A673 (cell line): ENCODE measurements at regions not wholly inside any gene's neighbourhood (a gene's known extent, or its start where the extent isn't known, plus 50 kb on each side); places are given as distances from the start of the nearest gene placed in this dataset.

ENCODE experiments used
- BruUV-seq: library from RNA; stranded (reverse); fragments of 400-500 nt; replicated peaks from 2 replicates; lab custom pipeline; 2021; lab: Mats Ljungman, UMichigan
- CTCF ChIA-PET: fragments of 300-600 bp; sonication (Branson Sonifier 250); formaldehyde crosslinking; loops from one replicate; lab custom pipeline; 2022; ENCODE audit warnings: antibody characterized with exemption; lab: Charles Lee
- POLR2A ChIA-PET: fragments of 300-600 bp; sonication (Branson Sonifier 250); formaldehyde crosslinking; loops from one replicate; lab custom pipeline; 2022; ENCODE audit warnings: antibody characterized with exemption; ENCODE audit not compliant: low non-redundant PET; lab: Charles Lee
- DNase-seq: peaks from one replicate; pipeline ENCODE4 v3.0.0-alpha.2; 2015; ENCODE audit warnings: low spot score
- H3K27ac ChIP-seq: fragments of 200-600 bp; sonication (generic); 2 replicates; pipeline ENCODE4 v1.5.1; 2016; ENCODE audit warnings: mixed run types, low read depth, mild to moderate bottlenecking, mixed read lengths, antibody characterized with exemption, low read length; ENCODE audit not compliant: poor library complexity, severe bottlenecking
- H3K27me3 ChIP-seq: fragments of 200-600 bp; sonication (generic); replicated peaks from 2 replicates; pipeline ENCODE4 v1.6.1; 2017; ENCODE audit warnings: mixed run types, low read depth, mild to moderate bottlenecking, mixed read lengths, antibody characterized with exemption, low read length; ENCODE audit not compliant: insufficient read depth, poor library complexity
- H3K36me3 ChIP-seq: fragments of 200-600 bp; sonication (generic); 2 replicates; pipeline ENCODE4 v1.6.1; 2016; ENCODE audit warnings: mixed run types, mild to moderate bottlenecking, mixed read lengths, antibody characterized with exemption, low read length; ENCODE audit not compliant: insufficient read depth, poor library complexity, severe bottlenecking
- H3K4me1 ChIP-seq: fragments of 200-600 bp; sonication (generic); 2 replicates; pipeline ENCODE4 v1.6.1; 2017; ENCODE audit warnings: mixed run types, mild to moderate bottlenecking, mixed read lengths, antibody characterized with exemption, low read length; ENCODE audit not compliant: insufficient read depth, poor library complexity, severe bottlenecking
- H3K4me3 ChIP-seq: fragments of 200-600 bp; sonication (generic); 2 replicates; pipeline ENCODE4 v1.5.1; 2016; ENCODE audit warnings: low read depth, mixed run types, mild to moderate bottlenecking, mixed read lengths, low read length; ENCODE audit not compliant: poor library complexity, severe bottlenecking
- H3K9me3 ChIP-seq: fragments of 200-600 bp; sonication (generic); 2 replicates; pipeline ENCODE4 v1.6.1; 2016; ENCODE audit warnings: mixed run types, low read depth, mild to moderate bottlenecking, mixed read lengths, antibody characterized with exemption, low read length; ENCODE audit not compliant: poor library complexity, severe bottlenecking
- EZH2 ChIP-seq: fragments of 200-600 bp; sonication (generic); IDR thresholded peaks from 2 replicates; pipeline ENCODE4 v1.6.1; 2017; ENCODE audit warnings: borderline replicate concordance, low read depth, mild to moderate bottlenecking, mixed read lengths, antibody characterized with exemption, low read length; ENCODE audit not compliant: poor library complexity, severe bottlenecking
- intact Hi-C: fragments of 100-400 bp; cut with micrococcal nuclease; formaldehyde crosslinking; loops from one replicate; pipeline ENCODE4 v1.10.0; 2022; ENCODE audit not compliant: unreplicated experiment
- TF ChIP-seq, protein P1 (sequence below): fragments of 300-800, 200-600 bp; sonication (generic); conservative IDR thresholded peaks from 2 replicates; pipeline ENCODE4 v1.5.1; 2017; ENCODE audit warnings: low read depth, mild to moderate bottlenecking, antibody characterized with exemption, low read length, moderate library complexity, mixed read lengths

GRCh38 chr13:23506071-23506806, 64.0 kb upstream of the TNFRSF19 start:
- Histone ChIP-seq H3K4me1 (peaks cover 12% of the 10 kb centered on the region), H3K27me3 (no peaks in the 10 kb centered on the region), H3K36me3 (no peaks in the 10 kb centered on the region), H3K27ac (no peak overlapping the region), H3K4me3 (no peak overlapping the region), H3K9me3 (no peaks in the 10 kb centered on the region)
- POLR2A ChIA-PET = no interaction called here
- no peak for DNase-seq
- intact Hi-C loops = no loop called here
- BruUV-seq = no TSS peak
- CTCF ChIA-PET = no interaction called here
- TF ChIP-seq EZH2 = no peak
- TF ChIP-seq, protein P1, sequence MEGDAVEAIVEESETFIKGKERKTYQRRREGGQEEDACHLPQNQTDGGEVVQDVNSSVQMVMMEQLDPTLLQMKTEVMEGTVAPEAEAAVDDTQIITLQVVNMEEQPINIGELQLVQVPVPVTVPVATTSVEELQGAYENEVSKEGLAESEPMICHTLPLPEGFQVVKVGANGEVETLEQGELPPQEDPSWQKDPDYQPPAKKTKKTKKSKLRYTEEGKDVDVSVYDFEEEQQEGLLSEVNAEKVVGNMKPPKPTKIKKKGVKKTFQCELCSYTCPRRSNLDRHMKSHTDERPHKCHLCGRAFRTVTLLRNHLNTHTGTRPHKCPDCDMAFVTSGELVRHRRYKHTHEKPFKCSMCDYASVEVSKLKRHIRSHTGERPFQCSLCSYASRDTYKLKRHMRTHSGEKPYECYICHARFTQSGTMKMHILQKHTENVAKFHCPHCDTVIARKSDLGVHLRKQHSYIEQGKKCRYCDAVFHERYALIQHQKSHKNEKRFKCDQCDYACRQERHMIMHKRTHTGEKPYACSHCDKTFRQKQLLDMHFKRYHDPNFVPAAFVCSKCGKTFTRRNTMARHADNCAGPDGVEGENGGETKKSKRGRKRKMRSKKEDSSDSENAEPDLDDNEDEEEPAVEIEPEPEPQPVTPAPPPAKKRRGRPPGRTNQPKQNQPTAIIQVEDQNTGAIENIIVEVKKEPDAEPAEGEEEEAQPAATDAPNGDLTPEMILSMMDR = no peak

DNA sequence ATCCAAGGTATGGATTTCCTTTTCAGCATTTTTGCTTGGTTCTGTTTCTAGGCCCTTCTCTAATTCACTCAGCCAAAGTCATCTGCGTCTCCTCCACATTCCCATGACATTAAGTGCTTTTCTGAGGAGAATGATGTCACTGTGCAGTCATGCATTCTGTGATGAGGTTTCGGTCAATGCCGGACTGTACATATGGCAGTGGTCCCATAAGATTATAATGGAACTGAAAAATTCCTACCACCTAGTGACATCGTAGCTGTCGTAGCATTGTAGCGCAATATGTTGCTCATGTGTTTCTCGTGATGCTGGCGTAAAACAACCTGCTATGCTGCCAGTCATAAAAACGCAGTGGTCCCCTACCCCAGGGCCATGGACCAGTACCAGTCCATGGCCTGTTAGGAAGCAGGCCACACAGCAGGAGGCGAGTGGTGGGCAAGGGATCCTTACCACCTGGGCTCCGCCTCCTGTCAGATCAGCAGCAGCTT, 63.4 kb upstream of the TNFRSF19 start:
- H3K27ac ChIP-seq = no peak overlapping the region
- no peaks in the 10 kb centered on the region for H3K36me3 ChIP-seq
- POLR2A ChIA-PET = no interaction called here

DNA sequence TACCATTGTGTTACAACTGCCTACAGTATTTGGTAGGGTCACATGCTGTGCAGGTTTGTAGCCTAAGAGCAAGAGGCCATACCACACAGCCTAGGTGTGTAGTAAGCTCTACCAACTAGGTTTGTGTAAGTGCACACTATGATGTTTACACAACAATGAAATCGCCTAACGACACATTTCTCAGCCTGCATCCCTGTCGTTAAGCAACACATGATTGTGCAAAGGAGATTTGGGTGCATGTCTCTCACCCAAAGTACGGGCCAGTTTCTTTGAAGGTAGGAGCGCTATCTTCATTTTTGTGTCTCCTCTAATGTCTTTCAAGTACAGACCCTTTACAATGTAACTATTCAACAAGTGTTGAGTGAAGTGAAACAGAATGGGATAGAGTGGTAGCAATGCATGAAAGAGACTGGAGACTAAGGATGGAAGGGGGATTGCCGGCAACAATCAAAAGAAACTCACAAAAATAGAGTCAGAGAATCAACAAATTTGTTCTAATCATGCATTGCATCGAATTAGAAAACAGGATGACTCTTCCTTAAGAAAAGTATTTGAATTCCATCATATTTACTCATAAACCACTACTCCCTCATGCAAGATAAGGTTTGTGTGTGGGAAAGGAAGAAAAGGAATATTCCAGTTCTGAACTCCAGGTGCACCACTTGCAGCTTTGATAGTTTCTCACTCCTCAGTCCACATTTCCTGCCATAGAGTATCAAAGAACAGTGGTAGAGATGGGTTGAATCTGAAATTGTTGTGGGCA, 60.2 kb upstream of the TNFRSF19 start:
- DNase-seq = no peak
- POLR2A ChIA-PET = no interaction called here
- no peaks in the 10 kb centered on the region for H3K36me3 ChIP-seq
- CTCF ChIA-PET = no interaction called here
- TF ChIP-seq, protein P1 = no peak
- TF ChIP-seq EZH2 = no peak
- H3K27ac ChIP-seq = no peak overlapping the region
- intact Hi-C loops = no loop called here
- no TSS peak for BruUV-seq
- H3K27me3 ChIP-seq = no peaks in the 10 kb centered on the region
- no peaks in the 10 kb centered on the region for H3K9me3 ChIP-seq
- no peak overlapping the region for H3K4me3 ChIP-seq
- peaks cover 15% of the 10 kb centered on the region for H3K4me1 ChIP-seq

More for the DNA sequence above, 63.4 kb upstream of the TNFRSF19 start:
- intact Hi-C loops = no loop called here
- Histone ChIP-seq H3K4me3 (no peak overlapping the region), H3K27me3 (no peaks in the 10 kb centered on the region), H3K4me1 (peaks cover 15% of the 10 kb centered on the region), H3K9me3 (no peaks in the 10 kb centered on the region)
- no TSS peak for BruUV-seq
- no peak for TF ChIP-seq EZH2
- TF ChIP-seq, protein P1 = no peak
- CTCF ChIA-PET = no interaction called here
- DNase-seq = no peak
